ENCODE measurements at regions not wholly inside any gene's neighbourhood (a gene's known extent, or its start where the extent isn't known, plus 50 kb on each side); places are given as distances from the start of the nearest gene placed in this dataset.

DNA sequence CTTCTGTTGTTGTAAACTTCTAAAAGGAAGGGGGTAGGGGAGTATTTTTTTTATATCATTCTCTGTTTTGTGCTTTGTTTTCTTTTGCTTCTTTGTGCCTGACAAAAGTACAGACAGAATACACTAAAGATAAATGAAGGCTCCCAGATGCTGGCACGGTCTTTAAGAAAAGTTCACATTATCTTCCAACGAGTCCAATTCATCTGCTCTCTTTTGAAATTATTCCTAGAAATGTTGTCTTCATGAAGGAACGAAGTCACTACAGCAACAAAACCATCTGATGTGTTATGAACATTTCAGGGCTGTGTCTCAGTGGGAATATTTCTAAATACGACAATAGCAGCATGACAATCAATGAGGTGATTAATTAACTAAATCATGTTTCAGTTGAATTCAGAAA, 813.8 kb upstream of the HTR2C start:
- no peak for DNase-seq (ENCODE audit: low spot score)
- no peak for FAIRE-seq

DNA sequence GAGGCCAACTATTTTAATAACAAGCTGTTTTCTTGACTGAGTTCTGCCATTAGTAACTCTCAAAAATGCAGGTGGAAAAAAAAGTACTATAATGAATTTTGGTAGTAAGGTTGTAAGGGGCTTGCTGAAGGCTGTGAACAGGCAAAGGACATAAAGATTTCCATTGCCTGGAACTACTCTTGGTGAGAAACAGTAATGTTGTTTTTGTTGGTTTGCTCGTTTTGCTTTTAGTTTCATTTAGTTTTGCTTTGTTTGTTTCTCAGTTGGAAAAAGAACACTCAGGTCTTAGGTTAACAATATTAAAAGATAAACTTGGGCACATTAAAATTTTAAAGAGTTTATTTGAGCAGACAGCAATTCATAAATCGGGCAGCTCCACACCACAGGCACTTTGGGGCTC, 824.5 kb upstream of the HTR2C start:
- FAIRE-seq: no peak

DNA sequence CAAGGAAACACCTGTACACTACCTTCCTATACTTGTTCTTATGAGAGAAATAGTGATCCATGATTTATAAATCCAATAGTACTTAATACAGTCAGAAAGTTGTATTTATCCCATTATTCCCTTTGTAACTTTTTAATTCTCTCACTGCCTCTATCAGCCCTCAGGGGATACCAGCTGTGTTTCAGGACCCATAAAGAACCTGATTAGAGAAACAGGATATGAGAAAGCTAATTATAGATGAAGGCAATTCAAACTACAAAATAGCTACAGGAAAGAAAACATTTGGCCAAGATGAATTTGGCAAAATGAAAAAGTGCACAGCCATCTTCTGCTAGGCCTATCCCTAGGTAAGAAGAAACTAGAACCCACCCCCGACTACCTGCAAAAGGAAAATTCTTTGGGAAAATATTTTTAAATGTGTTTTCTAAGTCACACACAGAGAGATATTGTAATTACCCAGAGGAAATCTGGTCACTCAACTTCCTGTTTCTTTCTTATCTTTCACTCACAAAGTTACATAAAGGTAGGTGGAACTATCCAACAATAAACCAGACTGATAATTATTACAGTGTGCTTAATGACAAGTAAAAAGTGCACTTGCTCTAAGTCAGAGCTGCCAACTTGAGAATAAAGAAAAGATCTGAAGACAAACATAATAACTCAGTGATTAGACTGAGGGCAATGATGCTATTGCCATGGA, 836.5 kb upstream of the HTR2C start:
- no peak for DNase-seq (ENCODE audit: low spot score)
- no peak for FAIRE-seq

More for the DNA sequence above, 824.5 kb upstream of the HTR2C start:
- DNase-seq (ENCODE audit: low spot score): no peak

DNA sequence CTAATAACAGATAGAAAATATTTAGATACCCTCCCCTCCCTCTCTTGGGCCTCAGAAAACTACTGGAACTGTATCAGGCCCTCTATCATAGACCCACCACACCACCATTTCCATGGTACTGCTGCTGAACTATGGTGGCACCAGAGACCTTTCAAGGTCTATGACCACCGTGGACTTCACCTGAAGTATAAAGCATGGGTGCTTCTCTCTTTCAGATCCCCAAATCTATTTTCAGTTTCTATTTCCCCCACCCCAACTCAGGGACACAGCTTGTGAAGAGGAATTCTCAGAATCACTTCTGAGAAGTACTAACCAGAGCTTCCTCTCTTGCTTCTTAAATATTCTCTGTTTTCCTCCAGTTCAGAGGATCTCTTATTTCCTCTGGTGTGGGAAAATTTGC, 840.8 kb upstream of the HTR2C start:
- DNase-seq (ENCODE audit: low spot score) (no peak), FAIRE-seq (no peak)

- no peak for DNase-seq (ENCODE audit: low spot score)
- FAIRE-seq: no peak
Observed at GRCh38 chrX:113741744-113742143, 842.1 kb upstream of the HTR2C start.

GRCh38 chrX:113728937-113729336, 854.9 kb upstream of the HTR2C start:
- no peak for FAIRE-seq

GRCh38 chrX:113726898-113727297, 857.0 kb upstream of the HTR2C start:
- no peak for DNase-seq (ENCODE audit: low spot score)
- FAIRE-seq: no peak

More at GRCh38 chrX:113728937-113729336, 854.9 kb upstream of the HTR2C start:
- DNase-seq (ENCODE audit: low spot score): no peak

- FAIRE-seq (no peak), DNase-seq (ENCODE audit: low spot score) (no peak)
Observed at GRCh38 chrX:113726466-113726865, 857.4 kb upstream of the HTR2C start.

DNA sequence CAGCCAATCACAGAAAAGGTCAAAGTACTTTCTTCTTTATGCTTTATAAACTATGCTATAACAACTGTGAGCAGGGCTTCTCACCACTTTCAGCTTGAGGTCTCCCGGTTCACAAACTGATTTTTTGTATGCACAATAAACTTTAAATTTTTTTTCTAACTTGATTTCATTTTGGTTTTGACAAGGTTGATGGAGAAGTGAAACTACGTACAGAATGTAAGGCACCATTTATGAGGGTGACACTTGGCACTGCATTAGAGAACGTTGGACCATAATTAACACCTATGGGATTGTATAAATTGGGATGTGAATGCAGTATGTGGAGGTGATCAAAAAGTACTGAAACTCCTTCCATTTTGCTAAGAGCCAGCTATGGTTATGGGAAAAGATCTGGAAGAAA, 857.9 kb upstream of the HTR2C start:
- FAIRE-seq (no peak), DNase-seq (ENCODE audit: low spot score) (no peak)

- DNase-seq (ENCODE audit: low spot score) (no peak), FAIRE-seq (no peak)
Observed at GRCh38 chrX:113699939-113700338, 859.3 kb upstream of the AMOT start.

- no peak for FAIRE-seq
- DNase-seq (ENCODE audit: low spot score): no peak
Observed at GRCh38 chrX:113675278-113675677, 834.6 kb upstream of the AMOT start.

DNA sequence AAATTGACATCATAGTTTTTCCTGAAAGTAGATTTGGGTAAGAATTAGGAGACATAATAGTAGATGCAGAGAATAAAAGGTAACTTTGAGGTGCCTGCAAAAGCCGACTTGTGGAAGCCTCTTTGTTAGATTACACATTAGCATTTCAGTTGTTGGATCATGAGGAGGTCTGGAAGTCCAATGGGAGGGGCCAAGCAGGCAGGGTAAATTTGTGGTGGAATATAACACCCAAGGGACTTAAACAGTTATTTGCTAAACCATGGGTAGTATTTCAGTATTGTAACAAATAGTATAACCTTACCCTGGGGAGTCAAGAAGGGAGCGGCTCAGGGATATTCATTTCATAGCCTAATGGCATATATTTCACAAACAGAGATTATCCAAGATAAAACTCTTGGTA, 810.7 kb upstream of the AMOT start:
- DNase-seq (ENCODE audit: low spot score) (no peak), FAIRE-seq (no peak)

- no peak for DNase-seq (ENCODE audit: low spot score)
- FAIRE-seq: no peak
Observed at GRCh38 chrX:113644426-113644825, 803.8 kb upstream of the AMOT start.

GRCh38 chrX:113634565-113634964, 793.9 kb upstream of the AMOT start:
- DNase-seq (ENCODE audit: low spot score) (no peak), FAIRE-seq (no peak)

DNA sequence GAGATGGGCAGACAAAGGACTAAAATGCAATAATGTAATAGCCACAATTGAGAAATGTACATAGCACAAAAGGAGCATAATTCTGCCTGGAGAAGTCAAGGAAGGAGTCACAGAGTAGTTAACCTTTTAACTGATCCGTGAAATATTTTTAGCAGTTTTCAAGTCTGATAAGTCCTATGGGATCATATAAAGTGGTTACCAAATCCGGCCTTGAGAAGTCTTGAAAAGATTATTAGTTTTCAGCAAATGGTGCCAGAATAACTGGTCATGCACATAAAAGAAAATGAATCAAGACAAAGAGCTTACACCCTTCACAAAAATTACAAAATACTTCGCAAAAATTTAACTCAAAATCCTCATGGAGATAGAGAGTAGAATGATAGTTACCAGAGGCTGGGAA, 788.7 kb upstream of the AMOT start:
- no peak for DNase-seq (ENCODE audit: low spot score)
- no peak for FAIRE-seq

DNA sequence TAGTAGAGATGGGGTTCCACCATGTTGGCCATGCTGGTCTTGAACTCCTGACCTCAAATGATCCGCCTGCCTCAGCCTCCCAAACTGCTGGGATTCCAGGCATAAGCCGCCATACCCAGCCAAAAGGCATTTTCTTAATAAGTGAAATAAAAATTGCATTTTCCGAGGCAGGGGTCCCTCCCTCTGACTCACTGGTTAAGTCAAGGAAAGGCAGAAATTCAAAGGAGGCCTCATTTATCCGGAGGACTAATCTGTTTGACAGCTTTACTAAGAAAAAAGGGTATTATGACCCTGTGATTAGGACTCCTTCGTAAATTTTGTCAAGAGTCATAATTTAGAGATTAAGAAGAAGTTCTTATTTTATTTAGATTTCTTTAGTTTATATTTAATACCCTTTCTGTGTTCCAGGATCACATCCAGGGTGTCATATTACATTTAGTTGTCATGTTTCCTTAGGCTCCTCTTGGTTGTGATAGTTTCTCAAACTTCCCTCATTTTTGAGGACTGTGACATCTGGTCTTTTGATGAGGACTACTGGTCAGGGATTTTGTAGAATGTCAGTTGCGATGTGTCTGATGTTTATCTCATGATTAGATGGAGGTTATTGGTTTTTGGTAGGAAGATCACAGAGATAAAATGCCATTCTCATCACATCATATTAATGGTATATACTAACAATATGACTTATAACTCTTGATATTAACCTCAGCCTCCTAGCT, 753.7 kb upstream of the AMOT start:
- DNase-seq (ENCODE audit: low spot score) (no peak), FAIRE-seq (no peak)

DNA sequence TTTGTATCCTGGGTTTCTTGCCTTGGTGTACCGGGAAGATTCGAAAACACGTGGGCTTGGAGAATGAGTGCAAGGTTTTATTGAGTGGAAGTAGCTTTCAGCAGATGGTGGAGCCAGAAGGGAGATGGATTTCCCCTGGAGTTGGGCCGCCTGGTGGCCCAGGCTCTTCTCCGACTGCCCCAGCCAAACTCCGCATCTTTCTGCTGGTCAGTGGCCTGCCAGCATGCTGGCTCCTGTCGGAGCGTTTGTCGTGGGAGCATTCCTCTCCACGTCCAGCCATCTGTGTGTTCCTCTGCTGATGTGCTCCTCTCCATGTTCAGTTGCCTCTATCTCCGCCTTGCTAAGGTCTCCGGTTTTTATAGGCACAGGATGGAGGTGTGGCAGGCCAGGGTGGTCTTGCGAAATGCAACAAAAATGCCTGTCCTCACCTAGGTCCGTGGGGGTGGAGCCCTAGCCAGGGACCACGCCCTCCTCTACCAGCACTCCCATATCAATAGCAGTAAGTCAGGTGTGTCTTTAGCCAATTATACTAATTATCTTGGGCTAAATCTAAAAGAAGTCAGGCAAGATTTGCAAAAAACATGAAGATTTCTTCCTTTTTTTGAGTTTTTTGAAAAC, 745.8 kb upstream of the AMOT start:
- DNase-seq (ENCODE audit: low spot score) (no peak), FAIRE-seq (no peak)

GRCh38 chrX:113580486-113580885, 739.9 kb upstream of the AMOT start:
- no peak for FAIRE-seq
- no peak for DNase-seq (ENCODE audit: low spot score)

- no peak for DNase-seq (ENCODE audit: low spot score)
- no peak for FAIRE-seq
Observed at GRCh38 chrX:113558576-113558975, 717.9 kb upstream of the AMOT start.

GRCh38 chrX:113551919-113552318, 711.3 kb upstream of the AMOT start:
- DNase-seq (ENCODE audit: low spot score) (no peak), FAIRE-seq (no peak)

DNA sequence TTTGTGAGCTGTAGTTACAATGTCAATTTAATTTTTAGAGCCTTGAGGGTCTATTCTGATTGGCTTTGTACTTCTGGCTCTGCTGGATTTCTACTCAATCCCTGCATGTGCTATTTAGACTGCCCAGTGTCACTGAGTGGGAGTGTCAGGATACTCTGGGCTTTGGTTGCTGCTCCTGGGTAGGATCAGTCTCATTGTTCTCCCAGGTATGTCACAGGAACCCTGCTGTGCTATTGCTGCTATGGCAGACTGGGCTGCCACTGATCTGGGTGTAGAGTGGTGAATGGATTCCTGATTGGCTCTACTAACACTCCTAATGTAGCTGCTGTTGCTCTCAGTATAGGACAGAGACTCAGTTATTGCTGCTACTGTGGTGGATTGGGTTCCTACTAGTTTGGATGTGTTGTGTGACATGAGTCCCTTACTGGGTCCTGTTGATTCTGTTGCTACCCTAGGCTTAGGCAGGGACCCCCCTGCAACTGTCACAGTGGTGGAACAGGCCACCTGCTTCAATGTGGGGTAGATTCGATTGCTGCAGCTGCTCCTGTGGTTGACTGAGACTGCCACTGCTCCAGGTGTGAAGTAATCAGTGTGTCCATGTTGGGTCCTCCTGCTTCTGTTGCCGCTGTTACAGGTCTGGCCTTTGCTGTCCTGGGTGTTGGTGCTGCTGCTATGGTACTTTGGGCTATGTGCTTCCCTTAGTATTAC, 707.8 kb upstream of the AMOT start:
- no peak for FAIRE-seq
- DNase-seq (ENCODE audit: low spot score): no peak

- FAIRE-seq: no peak
- no peak for DNase-seq (ENCODE audit: low spot score)
Observed at GRCh38 chrX:113545040-113545439, 704.4 kb upstream of the AMOT start.

Data from RCC 7860 (cell line).